B cell (primary cell): ENCODE measurements at regions not wholly inside any gene's neighbourhood (a gene's known extent, or its start where the extent isn't known, plus 50 kb on each side); places are given as distances from the start of the nearest gene placed in this dataset.

Experiments
- ATAC-seq: fragments of 200-7000 bp; cut with Tn5 transposase; one replicate; pipeline ENCODE4 v1.10.0; 2021; ENCODE audit warnings: low read depth, mild to moderate bottlenecking, moderate number of reproducible peaks, moderate library complexity
- CTCF ChIA-PET: fragments of 350-600 bp; sonication (Branson Sonifier 250); formaldehyde crosslinking; loops from one replicate; lab custom pipeline; 2021; ENCODE audit warnings: antibody characterized with exemption, inconsistent platforms; lab: Charles Lee
- POLR2A ChIA-PET: fragments of 350-600 bp; sonication (Branson Sonifier 250); formaldehyde crosslinking; loops from one replicate; lab custom pipeline; 2021; ENCODE audit warnings: antibody characterized with exemption; lab: Charles Lee
- DNase-seq: peaks from one replicate; pipeline ENCODE4 v3.0.0; 2013
- H2AFZ ChIP-seq: 2 replicates; pipeline ENCODE4 v1.6.1; 2012; ENCODE audit warnings: mild to moderate bottlenecking, low read depth, low read length; ENCODE audit not compliant: insufficient read depth, poor library complexity, severe bottlenecking
- H3K27ac ChIP-seq, 2 donors: 1 replicate in 1 of 2; 2 replicates in 1 of 2; pipeline ENCODE4 v1.5.1; 2012 to 2013; ENCODE audit warnings: low read length in 2 of 2, mild to moderate bottlenecking in 2 of 2, moderate library complexity in 1 of 2
- H3K27me3 ChIP-seq, 4 experiments: fragments of 200-600 bp in 1 of 4; sonication (generic) in 1 of 4; replicated peaks in 1 of 4; 1 replicate in 2 of 4; 2 replicates in 2 of 4; pipeline versions ENCODE4 v1.6.1 to v1.7.0; 2013 to 2016; ENCODE audit warnings: low read length in 3 of 4, mild to moderate bottlenecking in 2 of 4, mixed read lengths in 1 of 4, moderate library complexity in 1 of 4; ENCODE audit not compliant: insufficient read depth in 4 of 4, control insufficient read depth in 3 of 4; ENCODE audit errors: control extremely low read depth in 1 of 4
- H3K36me3 ChIP-seq, 2 experiments: replicated peaks in 1 of 2; 1 replicate in 1 of 2; 2 replicates in 1 of 2; pipeline versions ENCODE4 v1.6.1 to v1.7.1; 2013; ENCODE audit warnings: low read length in 1 of 2; ENCODE audit not compliant: insufficient read depth in 2 of 2, control insufficient read depth in 1 of 2; ENCODE audit errors: control extremely low read depth in 1 of 2, extremely low read depth in 1 of 2
- H3K4me1 ChIP-seq, 2 donors: fragments of 200-600 bp in 1 of 2; sonication (generic) in 1 of 2; 1 replicate in 1 of 2; 2 replicates in 1 of 2; pipeline versions ENCODE4 v1.5.1 to v1.6.1; 2013 to 2017; ENCODE audit warnings: low read length in 2 of 2; ENCODE audit not compliant: control insufficient read depth in 2 of 2, insufficient read depth in 2 of 2
- H3K4me2 ChIP-seq: replicated peaks from 2 replicates; pipeline ENCODE3; 2012; ENCODE audit warnings: mild to moderate bottlenecking, low read depth, low read length; ENCODE audit not compliant: poor library complexity, severe bottlenecking
- H3K4me3 ChIP-seq, 5 experiments: fragments of 200-600 bp in 1 of 5; sonication (generic) in 1 of 5; 1 replicate in 3 of 5; 2 replicates in 2 of 5; pipeline versions ENCODE4 v1.5.1 to v1.7.0; 2011 to 2016; ENCODE audit warnings: low read length in 4 of 5, mild to moderate bottlenecking in 4 of 5, low read depth in 2 of 5, control low read depth in 1 of 5, moderate library complexity in 1 of 5; ENCODE audit not compliant: insufficient read depth in 1 of 5; ENCODE audit errors: control extremely low read depth in 1 of 5, extremely low read depth in 1 of 5
- H3K79me2 ChIP-seq: fragments of 200-600 bp; sonication (generic); one replicate; pipeline ENCODE4 v1.6.0; 2016; ENCODE audit warnings: low read length; ENCODE audit not compliant: control insufficient read depth, insufficient read depth
- H3K9ac ChIP-seq: fragments of 200-600 bp; sonication (generic); 2 replicates; pipeline ENCODE4 v1.6.1; 2017; ENCODE audit warnings: mild to moderate bottlenecking, low read length, moderate library complexity
- H3K9me3 ChIP-seq, 3 donors: one replicate each; pipeline versions ENCODE4 v1.6.1 to v1.7.1; 2013; ENCODE audit warnings: low read length in 2 of 3; ENCODE audit not compliant: control insufficient read depth in 2 of 3, insufficient read depth in 1 of 3; ENCODE audit errors: control extremely low read depth in 1 of 3
- H4K20me1 ChIP-seq: 2 replicates; pipeline ENCODE4 v1.6.0; 2012; ENCODE audit warnings: mild to moderate bottlenecking, low read length; ENCODE audit not compliant: insufficient read depth, control insufficient read depth, poor library complexity, severe bottlenecking
- H3K27ac Mint-ChIP-seq: one replicate; pipeline ENCODE4 v1.8.0; 2021; ENCODE audit warnings: mixed read lengths
- H3K27me3 Mint-ChIP-seq: one replicate; pipeline ENCODE4 v1.8.0; 2021; ENCODE audit warnings: mixed read lengths
- H3K4me1 Mint-ChIP-seq: one replicate; pipeline ENCODE4 v1.8.0; 2021; ENCODE audit warnings: mixed read lengths
- H3K4me3 Mint-ChIP-seq: one replicate; pipeline ENCODE4 v1.8.0; 2021; ENCODE audit warnings: mixed read lengths
- H3K9me3 Mint-ChIP-seq: one replicate; pipeline ENCODE4 v1.8.0; 2022; ENCODE audit warnings: mixed read lengths; ENCODE audit not compliant: insufficient read depth
- EZH2 ChIP-seq: IDR thresholded peaks from 2 replicates; pipeline ENCODE4 v1.6.1; 2012; ENCODE audit warnings: borderline replicate concordance, low read depth, mild to moderate bottlenecking, moderate library complexity, low read length; ENCODE audit not compliant: insufficient read depth, poor library complexity, severe bottlenecking
- WGBS: methylation state at CpG from one replicate; pipeline ENCODE4 v1.1.5; 2013; ENCODE audit warnings: missing lambda C conversion rate; ENCODE audit not compliant: insufficient coverage; 5-methylcytosine and 5-hydroxymethylcytosine counted together
- intact Hi-C: fragments of 100-400 bp; cut with micrococcal nuclease; formaldehyde crosslinking; loops from one replicate; pipeline ENCODE4 v1.10.0; 2022
- TF ChIP-seq, protein P1 (sequence below): fragments of 200-600 bp; IDR thresholded peaks from one replicate; pipeline ENCODE4 v1.8.0; 2022; ENCODE audit warnings: antibody characterized with exemption, mild to moderate bottlenecking

- H3K9ac ChIP-seq, result no peak overlapping the region
- no peaks in the 10 kb centered on the region for H3K79me2 ChIP-seq
- peaks cover 4% of the 10 kb centered on the region for H3K27me3 Mint-ChIP-seq
- H3K9me3 ChIP-seq, result no peaks in the 10 kb centered on the region
- H3K27ac ChIP-seq, result no peak overlapping the region
- H3K4me3 ChIP-seq, result no peak overlapping the region
- H3K36me3 ChIP-seq, result no peaks in the 10 kb centered on the region
- no peaks in the 10 kb centered on the region for H3K4me1 Mint-ChIP-seq
- no CpG with 5 or more reads among the region's 2 CpGs for WGBS
- no peaks in the 10 kb centered on the region for H3K9me3 Mint-ChIP-seq
- intact Hi-C loops, result no loop called here
- no peaks in the 10 kb centered on the region for H3K27me3 ChIP-seq
- no peaks in the 10 kb centered on the region for H4K20me1 ChIP-seq
- DNase-seq (no peak), ATAC-seq (no peak)
- TF ChIP-seq, protein P1, sequence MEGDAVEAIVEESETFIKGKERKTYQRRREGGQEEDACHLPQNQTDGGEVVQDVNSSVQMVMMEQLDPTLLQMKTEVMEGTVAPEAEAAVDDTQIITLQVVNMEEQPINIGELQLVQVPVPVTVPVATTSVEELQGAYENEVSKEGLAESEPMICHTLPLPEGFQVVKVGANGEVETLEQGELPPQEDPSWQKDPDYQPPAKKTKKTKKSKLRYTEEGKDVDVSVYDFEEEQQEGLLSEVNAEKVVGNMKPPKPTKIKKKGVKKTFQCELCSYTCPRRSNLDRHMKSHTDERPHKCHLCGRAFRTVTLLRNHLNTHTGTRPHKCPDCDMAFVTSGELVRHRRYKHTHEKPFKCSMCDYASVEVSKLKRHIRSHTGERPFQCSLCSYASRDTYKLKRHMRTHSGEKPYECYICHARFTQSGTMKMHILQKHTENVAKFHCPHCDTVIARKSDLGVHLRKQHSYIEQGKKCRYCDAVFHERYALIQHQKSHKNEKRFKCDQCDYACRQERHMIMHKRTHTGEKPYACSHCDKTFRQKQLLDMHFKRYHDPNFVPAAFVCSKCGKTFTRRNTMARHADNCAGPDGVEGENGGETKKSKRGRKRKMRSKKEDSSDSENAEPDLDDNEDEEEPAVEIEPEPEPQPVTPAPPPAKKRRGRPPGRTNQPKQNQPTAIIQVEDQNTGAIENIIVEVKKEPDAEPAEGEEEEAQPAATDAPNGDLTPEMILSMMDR, result no peak
- TF ChIP-seq EZH2, result no peak
- H3K4me1 ChIP-seq, result no peaks in the 10 kb centered on the region
- no peak overlapping the region for H3K27ac Mint-ChIP-seq
- no peak overlapping the region for H2AFZ ChIP-seq
- H3K4me2 ChIP-seq, result no peak overlapping the region
- ChIA-PET CTCF (no interaction called here), POLR2A (no interaction called here)
- no peak overlapping the region for H3K4me3 Mint-ChIP-seq
Observed at GRCh38 chr2:225797394-225797793, 397.9 kb downstream of the NYAP2 start.

DNA sequence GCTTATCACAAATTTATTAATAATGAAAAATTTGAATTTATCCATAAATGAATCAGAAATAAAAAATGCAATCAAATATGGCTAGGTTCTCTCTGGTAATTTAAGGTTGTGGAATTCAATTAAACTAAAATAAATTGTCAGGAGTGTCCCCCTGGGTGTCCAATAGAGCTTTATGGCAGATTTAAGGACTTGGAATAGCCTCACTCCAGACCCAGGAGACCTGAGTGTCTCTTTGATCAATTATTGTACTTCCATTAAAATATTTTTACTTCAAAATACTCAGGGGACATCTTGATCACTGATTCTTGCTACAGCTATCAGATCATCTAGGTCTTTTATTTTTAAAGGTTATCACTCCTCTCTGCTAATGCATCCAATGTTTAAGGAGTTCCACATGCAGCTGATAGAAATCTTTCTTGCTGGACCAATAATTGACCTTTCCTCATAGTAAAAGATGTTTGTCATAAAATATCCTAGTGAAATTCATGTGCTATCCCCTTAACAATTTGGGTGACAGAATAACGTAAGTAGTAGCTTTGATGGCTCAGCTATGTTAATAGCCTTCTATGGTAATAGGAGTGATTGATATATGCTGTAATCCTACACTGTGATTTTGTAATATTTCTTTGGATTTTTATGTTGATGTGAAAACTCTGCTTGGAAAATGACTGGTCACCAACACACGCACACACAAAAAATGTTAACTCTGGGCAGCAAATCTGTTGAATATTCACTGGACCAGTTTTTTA, 395.3 kb downstream of the NYAP2 start:
- Histone ChIP-seq H2AFZ (no peak overlapping the region), H3K9me3 (no peaks in the 10 kb centered on the region), H3K9ac (no peak overlapping the region), H3K27me3 (no peaks in the 10 kb centered on the region), H3K4me2 (no peak overlapping the region), H3K4me1 (no peaks in the 10 kb centered on the region), H4K20me1 (no peaks in the 10 kb centered on the region), H3K79me2 (no peaks in the 10 kb centered on the region), H3K27ac (no peak overlapping the region), H3K36me3 (no peaks in the 10 kb centered on the region), H3K4me3 (no peak overlapping the region)
- Mint-ChIP-seq H3K9me3 (no peaks in the 10 kb centered on the region), H3K27ac (no peak overlapping the region), H3K27me3 (peaks cover 4% of the 10 kb centered on the region), H3K4me1 (no peaks in the 10 kb centered on the region), H3K4me3 (no peak overlapping the region)
- WGBS, result no CpG with 5 or more reads among the region's 2 CpGs
- ATAC-seq (no peak), DNase-seq (no peak)
- no peak for TF ChIP-seq EZH2
- TF ChIP-seq, protein P1, result no peak
- POLR2A ChIA-PET, result no interaction called here
- intact Hi-C loops, result no loop called here
- CTCF ChIA-PET, result no interaction called here
